H9 (cell line): ENCODE measurements at regions not wholly inside any gene's neighbourhood (a gene's known extent, or its start where the extent isn't known, plus 50 kb on each side); places are given as distances from the start of the nearest gene placed in this dataset.

Source experiments
- DNase-seq: peaks from one replicate; pipeline ENCODE4 v3.0.0-alpha.2; 2017
- H2AFZ ChIP-seq: one replicate; pipeline ENCODE4 v1.6.1; 2013; ENCODE audit warnings: mild to moderate bottlenecking, low read length, control low read depth, moderate library complexity
- H2AK5ac ChIP-seq: 2 replicates; pipeline ENCODE4 v1.6.1; 2013; ENCODE audit warnings: low read length, control low read depth, mixed read lengths; ENCODE audit not compliant: insufficient read length
- H2BK120ac ChIP-seq: one replicate; pipeline ENCODE4 v1.6.1; 2013; ENCODE audit warnings: low read depth, mild to moderate bottlenecking, low read length, control low read depth, inconsistent platforms; ENCODE audit not compliant: poor library complexity, severe bottlenecking
- H2BK12ac ChIP-seq: 2 replicates; pipeline ENCODE4 v1.6.1; 2013; ENCODE audit warnings: low read length, control low read depth, mixed read lengths, low read depth; ENCODE audit not compliant: insufficient read length
- H2BK15ac ChIP-seq: 2 replicates; pipeline ENCODE4 v1.6.1; 2013; ENCODE audit warnings: low read depth, low read length, control low read depth
- H2BK20ac ChIP-seq: one replicate; pipeline ENCODE4 v1.6.1; 2013; ENCODE audit warnings: low read depth, mild to moderate bottlenecking, low read length, control low read depth, inconsistent platforms; ENCODE audit not compliant: poor library complexity, severe bottlenecking
- H2BK5ac ChIP-seq: 2 replicates; pipeline ENCODE4 v1.6.1; 2013; ENCODE audit warnings: low read length, control low read depth, mixed read lengths; ENCODE audit not compliant: insufficient read length
- H3K14ac ChIP-seq: 2 replicates; pipeline ENCODE4 v1.6.1; 2013; ENCODE audit warnings: low read length, control low read depth; ENCODE audit not compliant: insufficient read depth
- H3K18ac ChIP-seq: 2 replicates; pipeline ENCODE4 v1.6.1; 2013; ENCODE audit warnings: low read depth, mild to moderate bottlenecking, mixed read lengths, low read length, control low read depth; ENCODE audit not compliant: insufficient read length
- H3K23ac ChIP-seq: 2 replicates; pipeline ENCODE4 v1.6.1; 2013; ENCODE audit warnings: low read length, control low read depth, mixed read lengths, low read depth; ENCODE audit not compliant: insufficient read length
- H3K23me2 ChIP-seq: 2 replicates; pipeline ENCODE4 v1.6.1; 2013; ENCODE audit warnings: low read depth, mild to moderate bottlenecking, mixed read lengths, low read length, control low read depth; ENCODE audit not compliant: insufficient read length, poor library complexity, severe bottlenecking
- H3K27ac ChIP-seq: 2 replicates; pipeline ENCODE4 v1.5.1; 2013; ENCODE audit warnings: low read length, control low read depth, mixed read lengths, low read depth; ENCODE audit not compliant: insufficient read length
- H3K27me3 ChIP-seq: 2 replicates; pipeline ENCODE4 v1.6.1; 2013; ENCODE audit warnings: low read length, control low read depth, inconsistent platforms; ENCODE audit not compliant: insufficient read depth
- H3K4ac ChIP-seq: 2 replicates; pipeline ENCODE4 v1.6.1; 2013; ENCODE audit warnings: low read depth, mild to moderate bottlenecking, control low read depth, inconsistent platforms, low read length, moderate library complexity
- H3K4me1 ChIP-seq: 2 replicates; pipeline ENCODE4 v1.6.1; 2013; ENCODE audit warnings: low read length, control low read depth, inconsistent platforms; ENCODE audit not compliant: insufficient read depth
- H3K4me2 ChIP-seq: 2 replicates; pipeline ENCODE4 v1.6.1; 2013; ENCODE audit warnings: low read length, control low read depth, mixed read lengths; ENCODE audit not compliant: insufficient read length, insufficient read depth
- H3K56ac ChIP-seq: 2 replicates; pipeline ENCODE4 v1.6.1; 2013; ENCODE audit warnings: low read depth, mild to moderate bottlenecking, mixed read lengths, low read length, control low read depth; ENCODE audit not compliant: insufficient read length
- H3K79me1 ChIP-seq: 2 replicates; pipeline ENCODE4 v1.6.1; 2013; ENCODE audit warnings: low read depth, mild to moderate bottlenecking, moderate library complexity, low read length, control low read depth, inconsistent platforms; ENCODE audit not compliant: insufficient read depth, poor library complexity, severe bottlenecking
- H3K79me2 ChIP-seq: 2 replicates; pipeline ENCODE4 v1.6.1; 2013; ENCODE audit warnings: low read length, control low read depth, inconsistent platforms; ENCODE audit not compliant: insufficient read depth
- H3K9ac ChIP-seq: 2 replicates; pipeline ENCODE4 v1.6.1; 2013; ENCODE audit warnings: low read length, control low read depth, mixed read lengths; ENCODE audit not compliant: insufficient read length; ENCODE audit errors: extremely low read depth
- H3K9me3 ChIP-seq: one replicate; pipeline ENCODE4 v1.6.1; 2013; ENCODE audit warnings: low read depth, low read length, inconsistent platforms; ENCODE audit not compliant: control insufficient read depth
- H3T11ph ChIP-seq: one replicate; pipeline ENCODE4 v1.6.1; 2013; ENCODE audit warnings: mild to moderate bottlenecking, low read length, control low read depth, inconsistent platforms
- H4K20me1 ChIP-seq: one replicate; pipeline ENCODE4 v1.6.1; 2013; ENCODE audit not compliant: control insufficient read depth, insufficient read length, insufficient read depth
- H4K5ac ChIP-seq: 2 replicates; pipeline ENCODE4 v1.6.1; 2013; ENCODE audit warnings: low read depth, mild to moderate bottlenecking, mixed read lengths, low read length, control low read depth; ENCODE audit not compliant: insufficient read length
- H4K8ac ChIP-seq: replicated peaks from 2 replicates; pipeline ENCODE4 v1.6.1; 2013; ENCODE audit warnings: low read length, control low read depth, mixed read lengths, low read depth; ENCODE audit not compliant: insufficient read length
- H4K91ac ChIP-seq: 2 replicates; pipeline ENCODE4 v1.6.1; 2013; ENCODE audit warnings: low read depth, mild to moderate bottlenecking, moderate library complexity, mixed read lengths, low read length, control low read depth; ENCODE audit not compliant: insufficient read length
- H3K27ac Mint-ChIP-seq, 3 experiments: 2 replicates in 2 of 3; 3 replicates in 1 of 3; pipeline ENCODE4 v1.8.0; 2020 to 2021; ENCODE audit warnings: mixed read lengths in 3 of 3, mild to moderate bottlenecking in 1 of 3, moderate library complexity in 1 of 3
- H3K27me3 Mint-ChIP-seq: 2 replicates; pipeline ENCODE4 v1.8.0; 2021; ENCODE audit warnings: low read depth, mild to moderate bottlenecking, moderate library complexity, mixed read lengths
- H3K36me3 Mint-ChIP-seq, 3 experiments: 2 replicates in 2 of 3; 3 replicates in 1 of 3; pipeline ENCODE4 v1.8.0; 2020 to 2021; ENCODE audit warnings: low read depth in 3 of 3, mixed read lengths in 3 of 3; ENCODE audit not compliant: insufficient read depth in 1 of 3
- H3K4me1 Mint-ChIP-seq, 2 experiments: 2 replicates each; pipeline ENCODE4 v1.8.0; 2020; ENCODE audit warnings: mixed read lengths in 2 of 2
- H3K4me3 Mint-ChIP-seq, 2 experiments: 2 replicates in 1 of 2; 3 replicates in 1 of 2; pipeline ENCODE4 v1.8.0; 2020 to 2021; ENCODE audit warnings: mild to moderate bottlenecking in 2 of 2, mixed read lengths in 2 of 2, moderate library complexity in 1 of 2
- H3K9me3 Mint-ChIP-seq, 2 experiments: 2 replicates in 1 of 2; 3 replicates in 1 of 2; pipeline ENCODE4 v1.8.0; 2020; ENCODE audit warnings: mild to moderate bottlenecking in 2 of 2, mixed read lengths in 2 of 2, moderate library complexity in 1 of 2
- WGBS: extraction: QIAGEN DNeasy Blood & Tissue Kit; methylation state at CpG from one replicate; pipeline ENCODE4 v1.1.7; 2013; ENCODE audit warnings: missing lambda C conversion rate, low lambda C conversion rate, mixed read lengths; ENCODE audit not compliant: insufficient read length; ENCODE audit errors: extremely low coverage; 5-methylcytosine and 5-hydroxymethylcytosine counted together
- TF ChIP-seq, protein P1 (sequence below): fragments of 200-600 bp; sonication (generic); conservative IDR thresholded peaks from 3 replicates; pipeline ENCODE4 v1.8.0; 2021; ENCODE audit warnings: antibody characterized with exemption, mild to moderate bottlenecking

DNA sequence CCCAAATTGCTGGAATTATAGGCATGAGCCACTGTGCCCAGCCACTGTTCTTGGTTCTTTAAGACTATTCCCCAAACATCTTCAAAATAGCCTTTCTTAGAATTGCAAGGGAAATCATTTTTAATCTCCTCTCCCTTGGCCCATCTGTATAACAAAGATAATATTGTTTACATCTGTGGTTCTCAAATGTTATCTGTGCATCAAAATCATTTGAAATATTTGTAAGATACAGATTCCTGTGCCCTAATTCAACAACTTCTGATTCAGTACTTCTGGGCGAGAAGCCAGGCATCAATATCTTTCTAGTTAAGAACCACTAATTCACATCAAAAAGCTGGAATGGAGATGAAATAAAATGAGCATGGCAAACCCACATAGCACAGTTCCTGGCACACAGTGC lies 83.0 kb downstream of the TMPRSS5 start:
- H2AFZ ChIP-seq: no peak overlapping the region
- WGBS: no CpG with 5 or more reads among the region's 1 CpG

More for the DNA sequence above, 83.0 kb downstream of the TMPRSS5 start:
- Histone ChIP-seq H4K91ac (no peak overlapping the region), H2BK15ac (no peak overlapping the region), H2AK5ac (no peak overlapping the region), H3K23ac (no peak overlapping the region), H3K79me2 (no peaks in the 10 kb centered on the region), H3K27me3 (no peaks in the 10 kb centered on the region; the same call in 1 of the 2 replicates), H2BK12ac (no peak overlapping the region), H3K4me1 (no peaks in the 10 kb centered on the region), H3K9me3 (no peaks in the 10 kb centered on the region), H3K9ac (no peak overlapping the region), H3K79me1 (no peaks in the 10 kb centered on the region), H2BK5ac (no peak overlapping the region), H3T11ph (no peak overlapping the region), H2BK20ac (no peak overlapping the region), H3K14ac (no peak overlapping the region), H4K20me1 (no peaks in the 10 kb centered on the region), H2BK120ac (no peak overlapping the region), H3K4me2 (no peak overlapping the region), H4K5ac (no peak overlapping the region), H3K27ac (no peak overlapping the region), H3K4ac (no peak overlapping the region), H3K56ac (no peak overlapping the region), H3K18ac (no peak overlapping the region), H4K8ac (no peak overlapping the region), H3K23me2 (no peaks in the 10 kb centered on the region)
- H3K4me1 Mint-ChIP-seq: peaks cover 4 to 16% of the 10 kb centered on the region in 2 experiments
- H3K9me3 Mint-ChIP-seq: peaks cover 6 to 11% of the 10 kb centered on the region in 2 experiments; a peak in 3 of 5 replicates
- DNase-seq: no peak
- no peak overlapping the region for H3K27ac Mint-ChIP-seq
- peaks cover 0 to 15% (median 3%) of the 10 kb centered on the region in 3 experiments; a peak in 3 of 7 replicates for H3K36me3 Mint-ChIP-seq
- TF ChIP-seq, protein P1, sequence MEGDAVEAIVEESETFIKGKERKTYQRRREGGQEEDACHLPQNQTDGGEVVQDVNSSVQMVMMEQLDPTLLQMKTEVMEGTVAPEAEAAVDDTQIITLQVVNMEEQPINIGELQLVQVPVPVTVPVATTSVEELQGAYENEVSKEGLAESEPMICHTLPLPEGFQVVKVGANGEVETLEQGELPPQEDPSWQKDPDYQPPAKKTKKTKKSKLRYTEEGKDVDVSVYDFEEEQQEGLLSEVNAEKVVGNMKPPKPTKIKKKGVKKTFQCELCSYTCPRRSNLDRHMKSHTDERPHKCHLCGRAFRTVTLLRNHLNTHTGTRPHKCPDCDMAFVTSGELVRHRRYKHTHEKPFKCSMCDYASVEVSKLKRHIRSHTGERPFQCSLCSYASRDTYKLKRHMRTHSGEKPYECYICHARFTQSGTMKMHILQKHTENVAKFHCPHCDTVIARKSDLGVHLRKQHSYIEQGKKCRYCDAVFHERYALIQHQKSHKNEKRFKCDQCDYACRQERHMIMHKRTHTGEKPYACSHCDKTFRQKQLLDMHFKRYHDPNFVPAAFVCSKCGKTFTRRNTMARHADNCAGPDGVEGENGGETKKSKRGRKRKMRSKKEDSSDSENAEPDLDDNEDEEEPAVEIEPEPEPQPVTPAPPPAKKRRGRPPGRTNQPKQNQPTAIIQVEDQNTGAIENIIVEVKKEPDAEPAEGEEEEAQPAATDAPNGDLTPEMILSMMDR: no peak
- no peak overlapping the region for H3K4me3 Mint-ChIP-seq
- H3K27me3 Mint-ChIP-seq: peaks cover 47% of the 10 kb centered on the region
